ENCODE measurements at regions not wholly inside any gene's neighbourhood (a gene's known extent, or its start where the extent isn't known, plus 50 kb on each side); places are given as distances from the start of the nearest gene placed in this dataset.

DNA sequence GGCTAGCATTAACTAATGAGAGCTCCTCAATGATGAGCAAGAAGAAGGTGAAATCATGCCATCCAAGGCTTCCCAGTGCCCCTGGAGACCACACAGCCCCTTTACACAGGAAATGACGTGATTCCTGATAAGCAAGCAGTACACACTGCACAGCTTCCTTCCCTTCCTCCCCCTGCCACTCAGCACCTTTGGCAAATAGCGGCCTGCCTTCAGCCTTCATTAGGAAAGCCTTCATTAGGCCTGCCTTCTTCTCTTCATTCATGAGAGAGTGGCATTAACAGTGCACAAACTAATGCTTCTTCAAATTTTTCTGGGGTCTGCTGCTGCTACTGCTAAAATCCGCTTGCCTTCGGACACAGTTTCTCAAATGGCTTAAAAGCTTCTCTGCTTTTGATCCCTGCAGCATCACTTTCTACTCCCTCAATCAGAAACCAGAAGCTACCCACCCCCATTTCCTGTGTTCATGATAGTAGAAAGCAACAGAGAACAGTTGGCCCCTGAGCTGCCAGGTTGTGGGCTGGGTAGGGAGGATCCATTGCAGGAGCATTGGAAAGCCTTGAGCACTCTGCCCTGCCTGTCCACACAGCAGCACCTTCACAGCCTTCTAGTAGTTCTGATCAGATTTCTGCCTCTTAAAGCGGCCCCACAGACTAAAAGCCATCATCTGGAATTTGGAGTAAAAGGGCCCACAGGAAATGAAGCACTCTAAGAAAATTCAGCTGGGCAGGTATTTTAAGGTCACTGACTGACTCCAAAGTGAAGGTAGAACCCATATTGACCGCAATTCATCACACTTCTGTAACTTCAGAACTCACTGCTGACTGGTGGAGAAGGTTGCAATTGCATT lies 103.8 kb upstream of the ETV6 start:
- no peak for TF ChIP-seq EZH2phosphoT487 (IDR thresholded peaks at IDR 0.05; ENCODE audit: borderline replicate concordance, low read length)
- TF ChIP-seq, protein P1, sequence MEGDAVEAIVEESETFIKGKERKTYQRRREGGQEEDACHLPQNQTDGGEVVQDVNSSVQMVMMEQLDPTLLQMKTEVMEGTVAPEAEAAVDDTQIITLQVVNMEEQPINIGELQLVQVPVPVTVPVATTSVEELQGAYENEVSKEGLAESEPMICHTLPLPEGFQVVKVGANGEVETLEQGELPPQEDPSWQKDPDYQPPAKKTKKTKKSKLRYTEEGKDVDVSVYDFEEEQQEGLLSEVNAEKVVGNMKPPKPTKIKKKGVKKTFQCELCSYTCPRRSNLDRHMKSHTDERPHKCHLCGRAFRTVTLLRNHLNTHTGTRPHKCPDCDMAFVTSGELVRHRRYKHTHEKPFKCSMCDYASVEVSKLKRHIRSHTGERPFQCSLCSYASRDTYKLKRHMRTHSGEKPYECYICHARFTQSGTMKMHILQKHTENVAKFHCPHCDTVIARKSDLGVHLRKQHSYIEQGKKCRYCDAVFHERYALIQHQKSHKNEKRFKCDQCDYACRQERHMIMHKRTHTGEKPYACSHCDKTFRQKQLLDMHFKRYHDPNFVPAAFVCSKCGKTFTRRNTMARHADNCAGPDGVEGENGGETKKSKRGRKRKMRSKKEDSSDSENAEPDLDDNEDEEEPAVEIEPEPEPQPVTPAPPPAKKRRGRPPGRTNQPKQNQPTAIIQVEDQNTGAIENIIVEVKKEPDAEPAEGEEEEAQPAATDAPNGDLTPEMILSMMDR (conservative IDR thresholded peaks at IDR 0.05; ENCODE audit: low read depth, low read length): no peak
- no peak for TF ChIP-seq EZH2 (IDR thresholded peaks at IDR 0.05; ENCODE audit: low read length, unreplicated experiment)
